Ishikawa (cell line): ENCODE measurements at regions not wholly inside any gene's neighbourhood (a gene's known extent, or its start where the extent isn't known, plus 50 kb on each side); places are given as distances from the start of the nearest gene placed in this dataset.

Experiments
- CEBPB ChIP-seq: IDR thresholded peaks from 2 replicates; pipeline ENCODE4 v1.6.1; 2012
- EGR1 ChIP-seq: IDR thresholded peaks from 2 replicates; pipeline ENCODE4 v1.6.1; 2012
- EP300 ChIP-seq: IDR thresholded peaks from 2 replicates; pipeline ENCODE4 v1.6.1; 2012; ENCODE audit warnings: borderline replicate concordance
- FOXM1 ChIP-seq: IDR thresholded peaks from 2 replicates; pipeline ENCODE4 v1.6.1; 2012; ENCODE audit warnings: low read depth, borderline replicate concordance
- MAX ChIP-seq: IDR thresholded peaks from 2 replicates; pipeline ENCODE4 v1.6.1; 2012
- RAD21 ChIP-seq: IDR thresholded peaks from 2 replicates; pipeline ENCODE4 v1.6.1; 2012; ENCODE audit warnings: low read depth
- REST ChIP-seq: IDR thresholded peaks from 2 replicates; pipeline ENCODE4 v1.6.1; 2012; ENCODE audit warnings: low read depth, mild to moderate bottlenecking
- TAF1 ChIP-seq: IDR thresholded peaks from 2 replicates; pipeline ENCODE4 v1.6.1; 2012; ENCODE audit warnings: low read depth, mild to moderate bottlenecking
- USF1 ChIP-seq: IDR thresholded peaks from 2 replicates; pipeline ENCODE4 v1.6.1; 2012
- YY1 ChIP-seq: IDR thresholded peaks from 2 replicates; pipeline ENCODE4 v1.6.1; 2012; ENCODE audit warnings: low read depth

GRCh38 chr13:23003446-23003845 lies 177.3 kb upstream of the SGCG start:
- TF ChIP-seq REST (no peak), USF1 (no peak), TAF1 (no peak), EGR1 (no peak), EP300 (no peak), YY1 (no peak), RAD21 (no peak), CEBPB (no peak), MAX (no peak), FOXM1 (no peak)
